ENCODE measurements at regions not wholly inside any gene's neighbourhood (a gene's known extent, or its start where the extent isn't known, plus 50 kb on each side); places are given as distances from the start of the nearest gene placed in this dataset.

GRCh38 chr1:83763361-83764095, 235.4 kb downstream of the TTLL7 start:
- WGBS, 2 donors = 48 to 58% methylated on average over 6 of the region's 6 CpGs
- Histone ChIP-seq H3K27ac (ENCODE audit: low read depth in 2 of 2, low read length in 1 of 2) (no peak overlapping the region), H3K9me3 (ENCODE audit: control insufficient read depth in 2 of 2, insufficient read depth in 1 of 2, low read depth in 1 of 2, low read length in 1 of 2) (no peaks in the 10 kb centered on the region), H3K27me3 (ENCODE audit: control insufficient read depth in 1 of 2, insufficient read depth in 2 of 2, low read length in 2 of 2) (no peaks in the 10 kb centered on the region), H3K4me1 (ENCODE audit: control insufficient read depth in 2 of 2, insufficient read depth in 2 of 2, low read length in 1 of 2) (no peaks in the 10 kb centered on the region), H3K4me3 (ENCODE audit: low read depth in 1 of 2, low read length in 2 of 2) (no peak overlapping the region), H3K36me3 (ENCODE audit: control insufficient read depth in 2 of 2, insufficient read depth in 2 of 2, low read length in 1 of 2) (no peaks in the 10 kb centered on the region)

GRCh38 chr1:83762416-83762815, 236.5 kb downstream of the TTLL7 start:
- H3K27me3 ChIP-seq (ENCODE audit: control insufficient read depth in 1 of 2, insufficient read depth in 2 of 2, low read length in 2 of 2) = no peaks in the 10 kb centered on the region
- H3K27ac ChIP-seq (ENCODE audit: low read depth in 2 of 2, low read length in 1 of 2) = no peak overlapping the region
- H3K36me3 ChIP-seq (ENCODE audit: control insufficient read depth in 2 of 2, insufficient read depth in 2 of 2, low read length in 1 of 2) = no peaks in the 10 kb centered on the region
- no peaks in the 10 kb centered on the region for H3K9me3 ChIP-seq (ENCODE audit: control insufficient read depth in 2 of 2, insufficient read depth in 1 of 2, low read depth in 1 of 2, low read length in 1 of 2)
- 79 to 82% methylated on average over 5 of the region's 5 CpGs for WGBS, 2 donors
- no peaks in the 10 kb centered on the region for H3K4me1 ChIP-seq (ENCODE audit: control insufficient read depth in 2 of 2, insufficient read depth in 2 of 2, low read length in 1 of 2)
- H3K4me3 ChIP-seq (ENCODE audit: low read depth in 1 of 2, low read length in 2 of 2) = no peak overlapping the region

GRCh38 chr1:83762039-83762365, 236.9 kb downstream of the TTLL7 start:
- 65 to 68% methylated on average over 3 of the region's 3 CpGs for WGBS, 2 donors
- Histone ChIP-seq H3K36me3 (ENCODE audit: control insufficient read depth in 2 of 2, insufficient read depth in 2 of 2, low read length in 1 of 2) (no peaks in the 10 kb centered on the region), H3K27me3 (ENCODE audit: control insufficient read depth in 1 of 2, insufficient read depth in 2 of 2, low read length in 2 of 2) (no peaks in the 10 kb centered on the region), H3K4me3 (ENCODE audit: low read depth in 1 of 2, low read length in 2 of 2) (no peak overlapping the region), H3K9me3 (ENCODE audit: control insufficient read depth in 2 of 2, insufficient read depth in 1 of 2, low read depth in 1 of 2, low read length in 1 of 2) (no peaks in the 10 kb centered on the region), H3K27ac (ENCODE audit: low read depth in 2 of 2, low read length in 1 of 2) (no peak overlapping the region), H3K4me1 (ENCODE audit: control insufficient read depth in 2 of 2, insufficient read depth in 2 of 2, low read length in 1 of 2) (no peaks in the 10 kb centered on the region)

- Histone ChIP-seq H3K36me3 (ENCODE audit: control insufficient read depth in 2 of 2, insufficient read depth in 2 of 2, low read length in 1 of 2) (no peaks in the 10 kb centered on the region), H3K4me3 (ENCODE audit: low read depth in 1 of 2, low read length in 2 of 2) (no peak overlapping the region), H3K4me1 (ENCODE audit: control insufficient read depth in 2 of 2, insufficient read depth in 2 of 2, low read length in 1 of 2) (no peaks in the 10 kb centered on the region), H3K27me3 (ENCODE audit: control insufficient read depth in 1 of 2, insufficient read depth in 2 of 2, low read length in 2 of 2) (no peaks in the 10 kb centered on the region), H3K27ac (ENCODE audit: low read depth in 2 of 2, low read length in 1 of 2) (no peak overlapping the region), H3K9me3 (ENCODE audit: control insufficient read depth in 2 of 2, insufficient read depth in 1 of 2, low read depth in 1 of 2, low read length in 1 of 2) (no peaks in the 10 kb centered on the region)
- WGBS, 2 donors = 60 to 62% methylated on average over 8 of the region's 8 CpGs
Observed at GRCh38 chr1:83761167-83762038, 237.5 kb downstream of the TTLL7 start.

GRCh38 chr1:83760226-83761021, 238.5 kb downstream of the TTLL7 start:
- 79 to 92% methylated on average over 6 of the region's 6 CpGs for WGBS, 2 donors
- H3K4me1 ChIP-seq (ENCODE audit: control insufficient read depth in 2 of 2, insufficient read depth in 2 of 2, low read length in 1 of 2) = no peaks in the 10 kb centered on the region
- no peaks in the 10 kb centered on the region for H3K27me3 ChIP-seq (ENCODE audit: control insufficient read depth in 1 of 2, insufficient read depth in 2 of 2, low read length in 2 of 2)
- no peaks in the 10 kb centered on the region for H3K9me3 ChIP-seq (ENCODE audit: control insufficient read depth in 2 of 2, insufficient read depth in 1 of 2, low read depth in 1 of 2, low read length in 1 of 2)
- no peaks in the 10 kb centered on the region for H3K36me3 ChIP-seq (ENCODE audit: control insufficient read depth in 2 of 2, insufficient read depth in 2 of 2, low read length in 1 of 2)
- no peak overlapping the region for H3K4me3 ChIP-seq (ENCODE audit: low read depth in 1 of 2, low read length in 2 of 2)
- H3K27ac ChIP-seq (ENCODE audit: low read depth in 2 of 2, low read length in 1 of 2) = no peak overlapping the region

GRCh38 chr1:83756984-83757717, 241.8 kb downstream of the TTLL7 start:
- no peak overlapping the region for H3K27ac ChIP-seq (ENCODE audit: low read depth in 2 of 2, low read length in 1 of 2)
- H3K27me3 ChIP-seq (ENCODE audit: control insufficient read depth in 1 of 2, insufficient read depth in 2 of 2, low read length in 2 of 2) = no peaks in the 10 kb centered on the region
- H3K9me3 ChIP-seq (ENCODE audit: control insufficient read depth in 2 of 2, insufficient read depth in 1 of 2, low read depth in 1 of 2, low read length in 1 of 2) = no peaks in the 10 kb centered on the region
- 93 to 96% methylated on average over 8 of the region's 8 CpGs for WGBS, 2 donors
- no peaks in the 10 kb centered on the region for H3K36me3 ChIP-seq (ENCODE audit: control insufficient read depth in 2 of 2, insufficient read depth in 2 of 2, low read length in 1 of 2)
- H3K4me3 ChIP-seq (ENCODE audit: low read depth in 1 of 2, low read length in 2 of 2) = no peak overlapping the region
- no peaks in the 10 kb centered on the region for H3K4me1 ChIP-seq (ENCODE audit: control insufficient read depth in 2 of 2, insufficient read depth in 2 of 2, low read length in 1 of 2)

GRCh38 chr1:83751602-83752001, 247.3 kb downstream of the TTLL7 start:
- 82 to 88% methylated on average over 2 of the region's 2 CpGs for WGBS, 2 donors
- H3K4me1 ChIP-seq (ENCODE audit: control insufficient read depth in 2 of 2, insufficient read depth in 2 of 2, low read length in 1 of 2) = no peaks in the 10 kb centered on the region

GRCh38 chr1:83750201-83750600, 248.7 kb downstream of the TTLL7 start:
- Histone ChIP-seq H3K4me1 (ENCODE audit: control insufficient read depth in 2 of 2, insufficient read depth in 2 of 2, low read length in 1 of 2) (no peaks in the 10 kb centered on the region), H3K9me3 (ENCODE audit: control insufficient read depth in 2 of 2, insufficient read depth in 1 of 2, low read depth in 1 of 2, low read length in 1 of 2) (no peaks in the 10 kb centered on the region), H3K4me3 (ENCODE audit: low read depth in 1 of 2, low read length in 2 of 2) (no peak overlapping the region), H3K27ac (ENCODE audit: low read depth in 2 of 2, low read length in 1 of 2) (no peak overlapping the region), H3K27me3 (ENCODE audit: control insufficient read depth in 1 of 2, insufficient read depth in 2 of 2, low read length in 2 of 2) (no peaks in the 10 kb centered on the region), H3K36me3 (ENCODE audit: control insufficient read depth in 2 of 2, insufficient read depth in 2 of 2, low read length in 1 of 2) (no peaks in the 10 kb centered on the region)
- 74 to 76% methylated on average over 1 of the region's 1 CpG for WGBS, 2 donors

More at GRCh38 chr1:83751602-83752001, 247.3 kb downstream of the TTLL7 start:
- Histone ChIP-seq H3K4me3 (ENCODE audit: low read depth in 1 of 2, low read length in 2 of 2) (no peak overlapping the region), H3K36me3 (ENCODE audit: control insufficient read depth in 2 of 2, insufficient read depth in 2 of 2, low read length in 1 of 2) (no peaks in the 10 kb centered on the region), H3K27ac (ENCODE audit: low read depth in 2 of 2, low read length in 1 of 2) (no peak overlapping the region), H3K27me3 (ENCODE audit: control insufficient read depth in 1 of 2, insufficient read depth in 2 of 2, low read length in 2 of 2) (no peaks in the 10 kb centered on the region), H3K9me3 (ENCODE audit: control insufficient read depth in 2 of 2, insufficient read depth in 1 of 2, low read depth in 1 of 2, low read length in 1 of 2) (no peaks in the 10 kb centered on the region)

GRCh38 chr1:83747853-83748482, 251.0 kb downstream of the TTLL7 start:
- H3K27me3 ChIP-seq (ENCODE audit: control insufficient read depth in 1 of 2, insufficient read depth in 2 of 2, low read length in 2 of 2) = peaks cover 0 to 2% of the 10 kb centered on the region in 2 donors
- H3K4me3 ChIP-seq (ENCODE audit: low read depth in 1 of 2, low read length in 2 of 2) = no peak overlapping the region
- 82 to 84% methylated on average over 4 of the region's 4 CpGs for WGBS, 2 donors
- H3K4me1 ChIP-seq (ENCODE audit: control insufficient read depth in 2 of 2, insufficient read depth in 2 of 2, low read length in 1 of 2) = no peaks in the 10 kb centered on the region
- no peaks in the 10 kb centered on the region for H3K36me3 ChIP-seq (ENCODE audit: control insufficient read depth in 2 of 2, insufficient read depth in 2 of 2, low read length in 1 of 2)
- no peak overlapping the region for H3K27ac ChIP-seq (ENCODE audit: low read depth in 2 of 2, low read length in 1 of 2)
- no peaks in the 10 kb centered on the region for H3K9me3 ChIP-seq (ENCODE audit: control insufficient read depth in 2 of 2, insufficient read depth in 1 of 2, low read depth in 1 of 2, low read length in 1 of 2)

Measured in esophagus (tissue), 2 donors.